GM23338 (cell line): ENCODE measurements at regions not wholly inside any gene's neighbourhood (a gene's known extent, or its start where the extent isn't known, plus 50 kb on each side); places are given as distances from the start of the nearest gene placed in this dataset.

Experiments used
- CREB1 ChIP-seq: fragments of 250-450 bp; sonication (Bioruptor Pico); IDR thresholded peaks from 2 replicates; pipeline ENCODE4 v1.5.0; 2020; ENCODE audit warnings: low read depth, mild to moderate bottlenecking, moderate library complexity
- CTCF ChIP-seq, 2 experiments: fragments of 200-600 bp in 1 of 2; sonication (generic) in 1 of 2; conservative IDR thresholded peaks; 2 replicates each; pipeline versions ENCODE4 v1.5.1 to v1.6.1; 2016 to 2017; ENCODE audit warnings: antibody characterized with exemption in 2 of 2, low read depth in 2 of 2, mild to moderate bottlenecking in 2 of 2, moderate library complexity in 1 of 2
- EZH2 ChIP-seq: fragments of 200-600 bp; sonication (generic); IDR thresholded peaks from one replicate; pipeline ENCODE4 v1.8.0; 2017; ENCODE audit warnings: antibody characterized with exemption, mild to moderate bottlenecking, low read depth; ENCODE audit not compliant: unreplicated experiment
- EZH2phosphoT487 ChIP-seq: fragments of 200-600 bp; sonication (generic); IDR thresholded peaks from one replicate; pipeline ENCODE4 v1.8.1; 2018; ENCODE audit warnings: antibody characterized with exemption; ENCODE audit not compliant: unreplicated experiment
- JUNB ChIP-seq: IDR thresholded peaks from one replicate; pipeline ENCODE4 v1.6.1; 2016; ENCODE audit warnings: antibody characterized with exemption; ENCODE audit not compliant: unreplicated experiment
- POLR2AphosphoS5 ChIP-seq: IDR thresholded peaks from 2 replicates; pipeline ENCODE4 v1.6.1; 2016; ENCODE audit warnings: antibody characterized with exemption, low read depth
- ZNF462 ChIP-seq: fragments of 250-450 bp; sonication (Bioruptor Pico); IDR thresholded peaks from 2 replicates; pipeline ENCODE4 v1.5.0; 2020; ENCODE audit warnings: mild to moderate bottlenecking, moderate library complexity

- no peak for TF ChIP-seq CTCF (conservative IDR thresholded peaks at IDR 0.05; ENCODE audit: low read depth in 2 of 2)
- no peak for TF ChIP-seq JUNB
- TF ChIP-seq EZH2phosphoT487 = no peak
- TF ChIP-seq POLR2AphosphoS5 = no peak
- no peak for TF ChIP-seq CREB1 (CRISPR knock-in tag)
- no peak for TF ChIP-seq EZH2
- no peak for TF ChIP-seq ZNF462 (CRISPR knock-in tag)
Measured at GRCh38 chr14:22416193-22416592, 172.8 kb downstream of the DAD1 start.
